ENCODE measurements at regions not wholly inside any gene's neighbourhood (a gene's known extent, or its start where the extent isn't known, plus 50 kb on each side); places are given as distances from the start of the nearest gene placed in this dataset.

DNA sequence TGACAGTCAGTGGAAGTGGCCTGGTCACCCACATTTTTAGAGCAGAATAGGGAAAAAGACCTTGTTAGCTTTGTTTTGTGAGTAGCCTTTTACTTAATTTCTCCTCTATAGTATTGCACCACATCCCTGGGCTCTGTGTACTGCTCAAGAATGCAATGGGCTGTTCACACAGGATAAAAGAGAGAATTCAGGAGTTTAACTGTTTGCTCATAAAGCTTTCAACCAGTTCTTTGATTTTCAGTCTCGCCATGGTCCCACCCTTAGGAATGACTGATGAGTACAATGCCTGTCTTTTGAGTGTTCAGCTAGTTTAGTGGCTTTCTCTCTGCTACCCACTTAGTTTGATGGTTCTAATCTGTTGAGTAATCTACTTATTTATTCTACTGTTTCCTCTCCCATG, 129.7 kb downstream of the PLG start:
- H3K27me3 ChIP-seq, result no peaks in the 10 kb centered on the region
- TF ChIP-seq, protein P1, sequence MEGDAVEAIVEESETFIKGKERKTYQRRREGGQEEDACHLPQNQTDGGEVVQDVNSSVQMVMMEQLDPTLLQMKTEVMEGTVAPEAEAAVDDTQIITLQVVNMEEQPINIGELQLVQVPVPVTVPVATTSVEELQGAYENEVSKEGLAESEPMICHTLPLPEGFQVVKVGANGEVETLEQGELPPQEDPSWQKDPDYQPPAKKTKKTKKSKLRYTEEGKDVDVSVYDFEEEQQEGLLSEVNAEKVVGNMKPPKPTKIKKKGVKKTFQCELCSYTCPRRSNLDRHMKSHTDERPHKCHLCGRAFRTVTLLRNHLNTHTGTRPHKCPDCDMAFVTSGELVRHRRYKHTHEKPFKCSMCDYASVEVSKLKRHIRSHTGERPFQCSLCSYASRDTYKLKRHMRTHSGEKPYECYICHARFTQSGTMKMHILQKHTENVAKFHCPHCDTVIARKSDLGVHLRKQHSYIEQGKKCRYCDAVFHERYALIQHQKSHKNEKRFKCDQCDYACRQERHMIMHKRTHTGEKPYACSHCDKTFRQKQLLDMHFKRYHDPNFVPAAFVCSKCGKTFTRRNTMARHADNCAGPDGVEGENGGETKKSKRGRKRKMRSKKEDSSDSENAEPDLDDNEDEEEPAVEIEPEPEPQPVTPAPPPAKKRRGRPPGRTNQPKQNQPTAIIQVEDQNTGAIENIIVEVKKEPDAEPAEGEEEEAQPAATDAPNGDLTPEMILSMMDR (IDR thresholded peaks at IDR 0.05; ENCODE audit: low read depth, low read length), result no peak
- no peak for DNase-seq (ENCODE audit: low read depth in 1 of 2, low spot score in 1 of 2)
- no peaks in the 10 kb centered on the region for H3K9me3 ChIP-seq (ENCODE audit: low read depth)
- H3K4me1 ChIP-seq (ENCODE audit: low read depth), result no peaks in the 10 kb centered on the region
- no peak overlapping the region for H3K27ac ChIP-seq
- no peak overlapping the region for H3K4me3 ChIP-seq
- no peaks in the 10 kb centered on the region for H3K36me3 ChIP-seq

DNA sequence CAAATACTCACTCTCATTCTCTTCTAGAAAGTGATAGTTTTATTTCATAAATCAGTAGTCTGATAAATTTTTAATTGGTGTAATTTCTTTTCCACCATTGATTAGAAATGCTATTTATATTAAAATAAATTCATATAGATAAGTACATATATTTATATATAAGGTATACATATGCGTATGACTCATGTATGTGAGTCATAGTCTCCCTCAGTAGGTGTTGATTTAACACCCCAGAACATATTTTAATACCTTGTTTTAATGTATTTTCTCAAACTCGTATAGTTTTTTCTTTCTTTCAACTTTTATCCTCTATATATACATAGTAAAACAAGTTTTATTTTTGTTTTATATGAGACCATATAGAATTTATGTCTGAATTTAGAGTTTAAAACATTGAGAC, 130.4 kb downstream of the PLG start:
- no peaks in the 10 kb centered on the region for H3K4me1 ChIP-seq (ENCODE audit: low read depth)
- no peaks in the 10 kb centered on the region for H3K9me3 ChIP-seq (ENCODE audit: low read depth)
- no peak for DNase-seq (ENCODE audit: low read depth in 1 of 2, low spot score in 1 of 2)
- no peaks in the 10 kb centered on the region for H3K27me3 ChIP-seq
- no peak overlapping the region for H3K4me3 ChIP-seq
- H3K36me3 ChIP-seq, result no peaks in the 10 kb centered on the region
- H3K27ac ChIP-seq, result no peak overlapping the region
- TF ChIP-seq, protein P1 (IDR thresholded peaks at IDR 0.05; ENCODE audit: low read depth, low read length), result no peak

DNA sequence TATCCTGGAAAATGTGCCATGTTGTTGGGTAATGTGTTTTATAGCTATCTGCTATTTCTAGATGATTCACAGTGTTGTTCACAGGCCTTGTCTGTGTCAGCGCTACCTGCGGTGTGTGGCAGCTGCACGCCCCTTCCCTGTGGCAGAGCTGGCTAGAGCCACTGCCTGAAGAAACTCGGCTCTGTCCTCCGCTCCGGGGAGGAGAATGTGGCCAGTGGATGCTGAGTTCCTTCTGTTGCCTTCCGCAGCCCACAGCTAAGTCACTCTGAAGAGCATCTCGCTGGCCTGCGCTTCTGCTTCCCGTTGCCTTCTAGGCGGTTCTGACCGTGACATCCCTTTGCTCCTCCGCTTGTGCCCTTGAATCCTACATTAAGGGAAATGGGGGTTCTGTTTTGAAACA, 135.1 kb downstream of the PLG start:
- TF ChIP-seq, protein P1 (IDR thresholded peaks at IDR 0.05; ENCODE audit: low read depth, low read length), result no peak
- H3K36me3 ChIP-seq, result no peaks in the 10 kb centered on the region
- no peaks in the 10 kb centered on the region for H3K27me3 ChIP-seq
- DNase-seq (ENCODE audit: low read depth in 1 of 2, low spot score in 1 of 2), result no peak
- no peak overlapping the region for H3K4me3 ChIP-seq
- no peak overlapping the region for H3K27ac ChIP-seq
- H3K9me3 ChIP-seq (ENCODE audit: low read depth), result no peaks in the 10 kb centered on the region
- no peaks in the 10 kb centered on the region for H3K4me1 ChIP-seq (ENCODE audit: low read depth)

DNA sequence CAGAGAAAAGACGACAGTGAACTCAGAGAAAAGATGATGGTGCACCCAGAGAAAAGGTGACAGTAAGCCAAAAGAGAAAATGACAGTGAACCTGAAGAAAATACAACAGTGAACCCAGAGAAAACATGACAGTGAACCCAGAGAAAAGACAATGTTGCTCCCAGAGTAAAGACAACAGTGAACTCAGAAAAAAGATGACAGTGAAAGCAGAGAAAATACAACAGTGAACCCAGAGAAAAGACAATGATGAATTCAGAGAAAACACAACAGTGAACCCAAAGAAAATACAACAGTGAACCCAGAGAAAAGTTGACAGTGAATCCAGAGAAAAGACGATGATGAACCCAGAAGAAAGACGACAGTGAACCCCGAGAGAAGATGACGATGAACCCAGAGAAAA, 140.5 kb upstream of the MAP3K4 start:
- no peaks in the 10 kb centered on the region for H3K4me1 ChIP-seq (ENCODE audit: low read depth)

DNA sequence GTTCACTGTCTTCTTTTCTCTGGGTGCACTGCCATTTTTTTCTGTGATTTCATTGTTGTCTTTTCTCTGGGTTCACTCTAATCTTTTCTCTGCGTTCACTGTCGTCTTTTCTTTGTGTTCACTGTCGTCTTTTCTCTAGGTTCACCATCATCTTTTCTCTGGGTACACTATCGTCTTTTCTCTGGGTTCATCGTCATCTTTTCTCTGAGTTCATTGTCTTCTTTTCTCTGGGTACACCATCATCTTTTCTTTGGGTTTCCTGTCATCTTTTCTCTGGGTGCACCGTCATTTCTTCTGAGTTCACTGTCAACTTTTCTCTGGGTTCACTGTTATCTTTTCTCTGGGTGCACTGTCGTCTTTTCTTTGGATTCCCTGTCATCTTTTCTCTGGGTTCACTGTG, 137.6 kb upstream of the MAP3K4 start:
- H3K36me3 ChIP-seq, result no peaks in the 10 kb centered on the region
- no peaks in the 10 kb centered on the region for H3K4me1 ChIP-seq (ENCODE audit: low read depth)
- H3K9me3 ChIP-seq (ENCODE audit: low read depth), result no peaks in the 10 kb centered on the region
- no peak overlapping the region for H3K27ac ChIP-seq
- DNase-seq (ENCODE audit: low read depth in 1 of 2, low spot score in 1 of 2), result no peak
- no peaks in the 10 kb centered on the region for H3K27me3 ChIP-seq
- H3K4me3 ChIP-seq, result no peak overlapping the region
- TF ChIP-seq, protein P1 (IDR thresholded peaks at IDR 0.05; ENCODE audit: low read depth, low read length), result no peak

More for the DNA sequence above, 140.5 kb upstream of the MAP3K4 start:
- Histone ChIP-seq H3K27me3 (no peaks in the 10 kb centered on the region), H3K9me3 (ENCODE audit: low read depth) (no peaks in the 10 kb centered on the region), H3K27ac (no peak overlapping the region), H3K36me3 (no peaks in the 10 kb centered on the region), H3K4me3 (no peak overlapping the region)
- TF ChIP-seq, protein P1 (IDR thresholded peaks at IDR 0.05; ENCODE audit: low read depth, low read length), result no peak
- no peak for DNase-seq (ENCODE audit: low read depth in 1 of 2, low spot score in 1 of 2)

DNA sequence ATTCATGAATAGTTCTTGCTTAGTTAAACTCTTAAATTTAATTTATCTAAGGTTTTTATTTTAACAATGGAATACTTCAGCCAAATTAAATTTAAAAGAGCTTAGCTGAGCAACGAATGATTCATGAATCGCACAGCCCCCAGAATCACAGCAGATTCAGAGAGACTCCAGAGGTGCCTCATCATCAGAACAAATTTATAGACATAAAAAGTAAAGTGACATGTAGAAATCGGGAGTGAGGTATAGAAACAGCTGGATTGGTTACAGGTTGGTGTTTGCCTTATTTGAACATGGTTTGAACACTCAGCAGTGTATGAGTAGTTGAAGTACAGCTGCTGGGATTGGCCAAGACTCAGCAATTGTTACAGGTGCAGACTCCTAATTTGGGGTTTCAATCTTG, 132.7 kb upstream of the MAP3K4 start:
- no peak overlapping the region for H3K4me3 ChIP-seq
- no peak overlapping the region for H3K27ac ChIP-seq
- H3K9me3 ChIP-seq (ENCODE audit: low read depth), result no peaks in the 10 kb centered on the region
- H3K36me3 ChIP-seq, result no peaks in the 10 kb centered on the region
- no peaks in the 10 kb centered on the region for H3K4me1 ChIP-seq (ENCODE audit: low read depth)
- TF ChIP-seq, protein P1 (IDR thresholded peaks at IDR 0.05; ENCODE audit: low read depth, low read length), result no peak
- DNase-seq (ENCODE audit: low read depth in 1 of 2, low spot score in 1 of 2), result no peak
- no peaks in the 10 kb centered on the region for H3K27me3 ChIP-seq

All from cardiac muscle cell (in vitro differentiated cells and primary cell).